Renal cortex interstitium (tissue), 11 donors: ENCODE measurements at regions not wholly inside any gene's neighbourhood (a gene's known extent, or its start where the extent isn't known, plus 50 kb on each side); places are given as distances from the start of the nearest gene placed in this dataset.
"Not testable (repeated sequence)": the region's sequence is repeated elsewhere in the genome, so short reads cannot be mapped to it uniquely, and the experiment has no call there.

Source experiments
- DNase-seq, 11 donors: peaks; one replicate each; pipeline ENCODE4 v3.0.0-alpha.2; 2013; ENCODE audit warnings: low read depth in 9 of 11, low spot score in 4 of 11; ENCODE audit errors: extremely low read depth in 1 of 11

DNA sequence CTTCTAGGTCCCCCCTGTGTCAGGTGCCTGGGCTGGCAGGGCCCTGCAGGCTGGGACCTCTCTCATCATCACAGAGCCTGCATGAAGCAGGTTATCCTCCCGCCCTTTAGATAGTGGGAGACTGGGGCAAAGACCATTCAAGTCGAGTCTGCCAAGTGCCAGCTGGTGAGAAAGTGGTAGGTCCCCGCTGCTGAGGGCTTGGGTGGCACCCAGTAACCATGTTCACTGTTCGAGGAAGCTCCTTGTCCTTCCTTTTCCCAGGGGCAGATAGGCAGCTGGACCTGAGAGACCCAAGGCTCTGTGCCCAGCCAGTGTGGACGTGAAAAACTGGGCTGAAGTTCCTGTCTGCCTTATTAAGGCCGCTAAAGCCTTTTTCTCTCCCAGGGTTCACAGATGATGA is 1319.8 kb downstream of the TBC1D22A start:
- DNase-seq: no peak

GRCh38 chr22:48081281-48081680 is 1318.8 kb downstream of the TBC1D22A start:
- DNase-seq: no peak

GRCh38 chr22:48080316-48081165 is 1318.1 kb downstream of the TBC1D22A start:
- no peak for DNase-seq

DNA sequence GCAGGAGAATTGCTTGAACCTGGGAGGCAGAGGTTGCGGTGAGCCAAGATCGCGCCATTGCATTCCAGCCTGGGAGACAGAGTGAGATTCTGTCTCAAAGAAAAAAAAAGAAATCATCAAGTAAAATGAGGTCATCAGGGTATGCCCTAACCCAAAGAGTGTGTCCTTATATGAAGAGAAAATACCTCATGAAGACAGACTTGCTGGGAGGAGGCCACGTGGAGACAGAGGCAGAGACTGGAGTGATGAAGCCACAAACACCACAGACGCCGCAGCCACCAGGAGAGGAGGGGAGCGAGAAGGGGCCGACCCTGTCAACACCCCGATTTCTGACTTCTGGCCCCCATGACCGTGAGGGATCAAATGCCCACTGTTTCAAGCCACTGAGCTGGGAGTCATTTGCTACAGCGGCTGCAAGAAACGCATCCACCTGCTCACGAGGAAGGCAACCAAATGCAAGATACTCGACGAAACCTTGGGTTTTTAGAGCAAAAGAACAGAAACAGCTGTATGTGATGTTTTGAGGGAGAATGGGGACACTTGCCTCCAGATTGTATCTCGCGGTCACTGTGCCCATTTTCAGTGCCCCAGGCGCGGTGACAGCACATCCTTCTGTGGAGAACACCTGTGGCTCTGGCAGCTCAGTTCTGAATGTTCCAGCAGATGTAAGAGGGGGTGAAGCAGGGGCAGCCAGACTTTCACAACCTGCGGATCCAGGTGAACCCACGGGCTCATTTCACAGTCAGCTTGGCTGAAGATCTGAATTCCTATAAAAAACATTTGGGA is 1317.2 kb downstream of the TBC1D22A start:
- no peak for DNase-seq

- no peak for DNase-seq
These were observed 1316.4 kb downstream of the TBC1D22A start for GRCh38 chr22:48078825-48079224.

DNA sequence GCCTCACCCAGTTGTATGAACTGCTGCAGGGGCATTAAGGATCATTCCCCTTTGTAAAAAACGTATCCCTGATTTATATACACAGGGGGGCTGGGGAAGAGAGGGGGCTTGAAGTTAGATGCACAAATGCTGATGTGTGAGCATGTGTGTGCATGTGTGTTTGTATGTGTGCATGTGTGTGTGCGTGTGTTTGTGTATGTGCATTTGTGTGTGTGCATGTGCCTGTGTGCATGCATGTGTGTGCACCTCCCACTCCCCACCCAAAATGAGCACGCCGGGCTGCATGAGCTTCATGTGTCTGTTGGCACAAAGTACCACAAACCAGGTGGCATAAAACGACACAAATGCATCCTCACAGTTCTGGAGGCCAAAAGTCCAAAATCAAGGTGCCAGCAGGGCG is 1315.2 kb downstream of the TBC1D22A start:
- DNase-seq: no peak

DNA sequence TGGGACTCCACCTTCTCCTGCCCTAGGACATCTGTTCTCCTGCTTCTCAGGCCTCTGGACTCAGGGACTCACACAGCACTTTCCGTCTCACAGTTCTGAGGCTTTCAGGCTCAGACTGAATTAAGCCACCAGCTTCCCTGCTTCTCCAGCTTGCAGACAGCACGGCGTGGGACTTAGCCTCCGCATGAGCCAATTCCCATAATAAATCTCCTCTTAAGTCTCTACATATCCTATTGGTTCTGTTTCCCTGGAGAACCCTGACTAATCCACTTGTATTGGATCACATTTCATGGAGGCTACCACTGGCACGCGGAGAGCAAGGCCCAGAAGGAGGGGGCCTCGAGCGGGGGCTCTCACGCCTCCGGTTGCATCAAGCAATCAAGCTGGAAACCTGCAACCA is 1313.6 kb downstream of the TBC1D22A start:
- DNase-seq: no peak

- DNase-seq: no peak
These were observed 1313.2 kb downstream of the TBC1D22A start for GRCh38 chr22:48075604-48076003.

- DNase-seq: no peak
These were observed 1310.3 kb downstream of the TBC1D22A start for GRCh38 chr22:48072777-48073176.

GRCh38 chr22:48071828-48072227 is 1309.4 kb downstream of the TBC1D22A start:
- DNase-seq: no peak

- no peak for DNase-seq
These were observed 1308.9 kb downstream of the TBC1D22A start for GRCh38 chr22:48071305-48071704.

DNA sequence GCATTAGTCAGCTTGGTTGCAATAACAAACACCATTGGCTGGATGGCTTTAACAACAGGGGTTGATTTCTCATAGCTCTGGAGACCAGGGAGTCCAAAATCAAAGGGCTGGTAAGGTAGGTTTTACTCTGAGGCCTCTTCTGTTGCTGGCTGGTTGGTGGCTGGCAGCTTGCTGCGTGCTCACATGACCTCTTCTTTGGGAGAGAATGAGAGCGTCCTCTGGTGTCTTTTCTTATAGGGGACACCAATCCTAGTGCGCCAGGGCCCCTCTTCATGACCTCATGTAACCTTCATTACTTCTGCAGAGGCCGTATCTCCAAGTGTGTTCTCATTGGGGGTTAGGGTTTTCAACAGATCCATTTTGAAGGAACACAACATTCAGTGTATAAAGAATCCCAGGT is 1308.3 kb downstream of the TBC1D22A start:
- no peak for DNase-seq

GRCh38 chr22:48070083-48070482 is 1307.6 kb downstream of the TBC1D22A start:
- DNase-seq: no peak

GRCh38 chr22:48069256-48069655 is 1306.8 kb downstream of the TBC1D22A start:
- DNase-seq: no peak

- DNase-seq: no peak
These were observed 1306.0 kb downstream of the TBC1D22A start for GRCh38 chr22:48068323-48068885.

- DNase-seq: no peak
These were observed 1303.4 kb downstream of the TBC1D22A start for GRCh38 chr22:48065892-48066291.

- DNase-seq: no peak
These were observed 1299.3 kb downstream of the TBC1D22A start for GRCh38 chr22:48061726-48062125.

DNA sequence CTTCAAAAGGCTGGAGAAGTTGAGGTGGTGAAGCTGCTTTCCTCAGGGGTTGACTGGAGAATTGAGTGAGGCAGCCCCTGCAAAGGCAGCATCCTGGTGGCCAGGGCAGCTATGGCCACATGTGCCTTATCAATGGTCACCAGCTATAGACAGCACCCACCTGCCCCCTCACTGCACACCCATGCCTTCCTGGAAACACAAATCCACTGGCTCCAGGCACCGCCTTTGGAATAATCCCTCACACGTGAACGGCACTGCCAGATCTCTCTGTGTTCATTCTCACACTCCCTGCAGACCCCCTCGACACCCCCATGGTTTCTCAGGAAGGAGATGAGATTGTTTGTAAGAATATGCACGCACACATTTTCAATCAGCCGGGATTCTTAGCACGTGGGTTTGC is 1297.8 kb downstream of the TBC1D22A start:
- DNase-seq: no peak

DNA sequence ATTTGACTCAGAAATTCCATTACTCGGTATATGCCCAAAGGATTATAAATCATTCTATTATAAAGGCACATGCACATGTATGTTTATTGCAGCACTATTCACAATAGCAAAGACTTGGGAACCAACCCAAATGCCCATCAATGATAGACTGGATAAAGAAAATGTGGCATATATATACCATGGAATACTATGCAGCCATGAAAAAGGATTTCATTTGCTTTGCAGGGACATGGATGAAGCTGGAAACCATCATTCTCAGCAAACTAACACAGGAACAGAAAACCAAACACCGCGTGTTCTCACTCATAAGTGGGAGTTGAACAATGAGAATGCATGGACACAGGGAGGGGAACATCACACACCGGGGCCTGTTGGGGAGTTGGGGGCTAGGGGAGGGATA is 1297.1 kb downstream of the TBC1D22A start:
- DNase-seq: not testable (repeated sequence)
